Lower leg skin (tissue), 3 donors: ENCODE measurements at regions not wholly inside any gene's neighbourhood (a gene's known extent, or its start where the extent isn't known, plus 50 kb on each side); places are given as distances from the start of the nearest gene placed in this dataset.

ENCODE experiments used
- POLR2A ChIP-seq, 2 donors: fragments of 450-650 bp; IDR thresholded peaks; one replicate each; pipeline ENCODE4 v1.6.1; 2016 to 2017; ENCODE audit warnings: antibody characterized with exemption in 2 of 2, mild to moderate bottlenecking in 1 of 2, moderate library complexity in 1 of 2
- TF ChIP-seq, protein P1 (sequence below), 3 donors: fragments of 450-650 bp; IDR thresholded peaks; one replicate each; pipeline ENCODE4 v1.5.1; 2016; ENCODE audit warnings: antibody characterized with exemption in 3 of 3, mild to moderate bottlenecking in 3 of 3, moderate library complexity in 2 of 3

DNA sequence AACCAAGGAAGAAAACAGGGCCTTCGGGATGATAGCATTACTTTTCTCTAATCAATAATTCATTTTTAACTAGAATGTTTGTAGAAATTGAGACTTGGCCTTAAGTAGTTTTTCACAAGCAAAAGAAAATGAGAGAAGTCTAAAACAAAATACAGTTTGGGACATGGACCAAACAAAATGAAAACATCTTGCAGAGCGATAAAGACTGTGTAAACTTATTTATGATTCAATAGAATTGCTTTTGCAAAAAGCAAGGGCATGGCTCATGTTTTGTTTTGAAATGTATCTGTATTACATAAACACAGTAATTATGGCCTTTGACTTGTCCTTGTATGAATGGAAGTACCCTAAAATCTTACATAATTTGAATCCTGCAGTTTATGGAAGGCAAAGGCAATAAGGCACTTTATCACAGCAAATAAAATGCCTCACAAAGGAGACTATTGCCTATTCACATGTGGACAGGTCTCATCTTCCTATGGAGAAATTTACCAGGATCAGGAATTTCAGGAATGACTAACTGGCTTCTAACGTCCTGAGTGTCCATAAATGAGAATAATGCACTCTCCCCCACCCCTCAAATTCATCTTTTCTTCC is 295.2 kb downstream of the PTEN start:
- TF ChIP-seq POLR2A (IDR thresholded peaks at IDR 0.05): no peak
- TF ChIP-seq, protein P1, sequence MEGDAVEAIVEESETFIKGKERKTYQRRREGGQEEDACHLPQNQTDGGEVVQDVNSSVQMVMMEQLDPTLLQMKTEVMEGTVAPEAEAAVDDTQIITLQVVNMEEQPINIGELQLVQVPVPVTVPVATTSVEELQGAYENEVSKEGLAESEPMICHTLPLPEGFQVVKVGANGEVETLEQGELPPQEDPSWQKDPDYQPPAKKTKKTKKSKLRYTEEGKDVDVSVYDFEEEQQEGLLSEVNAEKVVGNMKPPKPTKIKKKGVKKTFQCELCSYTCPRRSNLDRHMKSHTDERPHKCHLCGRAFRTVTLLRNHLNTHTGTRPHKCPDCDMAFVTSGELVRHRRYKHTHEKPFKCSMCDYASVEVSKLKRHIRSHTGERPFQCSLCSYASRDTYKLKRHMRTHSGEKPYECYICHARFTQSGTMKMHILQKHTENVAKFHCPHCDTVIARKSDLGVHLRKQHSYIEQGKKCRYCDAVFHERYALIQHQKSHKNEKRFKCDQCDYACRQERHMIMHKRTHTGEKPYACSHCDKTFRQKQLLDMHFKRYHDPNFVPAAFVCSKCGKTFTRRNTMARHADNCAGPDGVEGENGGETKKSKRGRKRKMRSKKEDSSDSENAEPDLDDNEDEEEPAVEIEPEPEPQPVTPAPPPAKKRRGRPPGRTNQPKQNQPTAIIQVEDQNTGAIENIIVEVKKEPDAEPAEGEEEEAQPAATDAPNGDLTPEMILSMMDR (IDR thresholded peaks at IDR 0.05): no peak
